K562 (cell line): ENCODE measurements at regions not wholly inside any gene's neighbourhood (a gene's known extent, or its start where the extent isn't known, plus 50 kb on each side); places are given as distances from the start of the nearest gene placed in this dataset.

Experiments
- ATAC-seq: fragments of 200-7000 bp; cut with Tn5 transposase; 3 replicates; pipeline ENCODE4 v1.9.1; 2020; ENCODE audit warnings: moderate library complexity
- BruUV-seq: library from RNA; stranded (reverse); fragments of 400-500 nt; replicated peaks from 2 replicates; lab custom pipeline; 2021; lab: Mats Ljungman, UMichigan
- CTCF ChIA-PET: fragments of 300-600 bp; formaldehyde crosslinking; extraction: SDS; loops from one replicate; lab custom pipeline; 2021; ENCODE audit warnings: low intra/inter-chr PET ratio; lab: Yijun Ruan, JAX
- POLR2A ChIA-PET: fragments of 300-600, 350-650 bp; sonication (Branson Sonifier 250); formaldehyde crosslinking; extraction: SDS; loops from one replicate; lab custom pipeline; 2021; ENCODE audit warnings: antibody characterized with exemption, inconsistent platforms; lab: Yijun Ruan, JAX
- DNase-seq, 4 experiments: peaks; one replicate each; pipeline versions ENCODE4 v3.0.0 to v3.0.0-alpha.2; 2011 to 2018; ENCODE audit warnings: low spot score in 3 of 4, mixed read lengths in 3 of 4; ENCODE audit errors: extremely low read depth in 1 of 4
- FAIRE-seq: peaks from 2 replicates; lab custom pipeline; 2011; peaks lifted over from hg19 to GRCh38; lab: Jason Lieb, UNC
- H2AFZ ChIP-seq: 2 replicates; pipeline ENCODE4 v1.6.0; 2011; ENCODE audit warnings: low read depth, low read length, control low read depth, inconsistent platforms
- H3K27ac ChIP-seq: fragments of 200-600 bp; 3 replicates; pipeline ENCODE4 v1.8.0; 2011; ENCODE audit warnings: low read depth, mild to moderate bottlenecking, control low read depth, inconsistent platforms, low read length, moderate library complexity, mixed read lengths; ENCODE audit errors: extremely low read depth
- H3K27me3 ChIP-seq, 2 experiments: fragments of 300-600 bp in 1 of 2; 2 replicates in 1 of 2; 3 replicates in 1 of 2; pipeline versions ENCODE4 v1.6.0 to v1.8.0; 2011; ENCODE audit warnings: inconsistent platforms in 2 of 2, low read length in 2 of 2, mild to moderate bottlenecking in 1 of 2, mixed read lengths in 1 of 2, moderate library complexity in 1 of 2; ENCODE audit not compliant: control insufficient read depth in 2 of 2, insufficient read depth in 2 of 2
- H3K36me3 ChIP-seq: fragments of 300-600 bp; 3 replicates; pipeline ENCODE4 v1.8.0; 2011; ENCODE audit warnings: mild to moderate bottlenecking, low read length, inconsistent platforms; ENCODE audit not compliant: control insufficient read depth, insufficient read depth
- H3K4me1 ChIP-seq, 2 experiments: fragments of 200-600 bp in 1 of 2; replicated peaks in 1 of 2; 2 replicates in 1 of 2; 3 replicates in 1 of 2; pipeline versions ENCODE4 v1.5.1 to v1.8.0; 2011; ENCODE audit warnings: inconsistent platforms in 2 of 2, low read length in 2 of 2, mild to moderate bottlenecking in 1 of 2, mixed read lengths in 1 of 2, moderate library complexity in 1 of 2; ENCODE audit not compliant: control insufficient read depth in 2 of 2, insufficient read depth in 2 of 2
- H3K4me2 ChIP-seq: 2 replicates; pipeline ENCODE4 v1.6.1; 2011; ENCODE audit warnings: low read length, control low read depth, inconsistent platforms, mixed read lengths; ENCODE audit not compliant: insufficient read depth
- H3K4me3 ChIP-seq: fragments of 200-600 bp; sonication (generic), shearing (Covaris generic); 2 replicates; pipeline ENCODE4 v1.5.1; 2016; ENCODE audit warnings: control low read depth, inconsistent platforms
- H3K79me2 ChIP-seq: fragments of 200-600 bp; 3 replicates; pipeline ENCODE4 v1.8.0; 2011; ENCODE audit warnings: low read length, inconsistent platforms; ENCODE audit not compliant: control insufficient read depth, insufficient read depth
- H3K9ac ChIP-seq, 2 experiments: 2 replicates each; pipeline versions ENCODE4 v1.6.0 to v1.6.1; 2011; ENCODE audit warnings: low read depth in 2 of 2, low read length in 2 of 2, control low read depth in 1 of 2, inconsistent platforms in 1 of 2, mild to moderate bottlenecking in 1 of 2, mixed read lengths in 1 of 2; ENCODE audit not compliant: insufficient read depth in 1 of 2
- H3K9me1 ChIP-seq: one replicate; pipeline ENCODE4 v1.6.0; 2011; ENCODE audit warnings: inconsistent platforms, mild to moderate bottlenecking, low read length, moderate library complexity; ENCODE audit not compliant: control insufficient read depth, insufficient read depth
- H3K9me3 ChIP-seq: replicated peaks from 2 replicates; pipeline ENCODE4 v1.5.1; 2011; ENCODE audit warnings: low read depth, low read length, inconsistent platforms; ENCODE audit not compliant: control insufficient read depth, insufficient read depth
- H4K20me1 ChIP-seq: replicated peaks from 2 replicates; pipeline ENCODE4 v1.6.1; 2011; ENCODE audit warnings: low read length, inconsistent platforms, mixed read lengths; ENCODE audit not compliant: control insufficient read depth, insufficient read depth
- E2F3 ChIP-seq: fragments of 250-450 bp; sonication (Bioruptor Pico); IDR thresholded peaks from 2 replicates; pipeline ENCODE4 v1.4.0; 2020; ENCODE audit warnings: mild to moderate bottlenecking
- E4F1 ChIP-seq: fragments of 250-450 bp; sonication (Bioruptor Pico); IDR thresholded peaks from 2 replicates; pipeline ENCODE4 v1.5.0; 2021; ENCODE audit warnings: mild to moderate bottlenecking, borderline replicate concordance
- HMG20A ChIP-seq: fragments of 450-650 bp; formaldehyde crosslinking; conservative IDR thresholded peaks from 2 replicates; pipeline ENCODE4 v1.4.0; 2020; ENCODE audit warnings: mild to moderate bottlenecking, mixed read lengths
- MBD2 ChIP-seq: sonication (generic); IDR thresholded peaks from 2 replicates; pipeline ENCODE4 v1.6.1; 2016; ENCODE audit warnings: low read depth, borderline replicate concordance
- PRDM10 ChIP-seq: fragments of 450-650 bp; IDR thresholded peaks from 2 replicates; pipeline ENCODE4 v1.6.1; 2018; ENCODE audit not compliant: partially characterized antibody
- SMAD1 ChIP-seq: fragments of 150-350 bp; IDR thresholded peaks from 2 replicates; pipeline ENCODE4 v1.6.1; 2014; ENCODE audit warnings: low read length, low read depth; ENCODE audit not compliant: partially characterized antibody
- SOX6 ChIP-seq: fragments of 450-650 bp; IDR thresholded peaks from 2 replicates; pipeline ENCODE4 v1.6.1; 2014; ENCODE audit warnings: mild to moderate bottlenecking
- TAF1 ChIP-seq: IDR thresholded peaks from 2 replicates; pipeline ENCODE4 v1.6.1; 2011; ENCODE audit warnings: mild to moderate bottlenecking, low read length, moderate library complexity; ENCODE audit not compliant: insufficient read depth, control insufficient read depth, severe bottlenecking; ENCODE audit errors: extremely low read depth
- WGBS: fragments of 100-300 bp; shearing (Covaris generic); methylation state at CpG from one replicate; pipeline ENCODE4 v1.1.6; 2016; ENCODE audit warnings: low coverage, mixed read lengths; ENCODE audit not compliant: insufficient coverage; ENCODE audit errors: missing lambda C conversion rate; 5-methylcytosine and 5-hydroxymethylcytosine counted together
- in situ Hi-C: fragments of 300-500 bp; cut with MboI; formaldehyde crosslinking; loops from 4 replicates; pipeline ENCODE4 v1.15.0; 2018; ENCODE audit warnings: inconsistent platforms, mixed read lengths
- intact Hi-C: fragments of 100-400 bp; cut with micrococcal nuclease; formaldehyde crosslinking; loops from 2 replicates; pipeline ENCODE4 v1.14.2; 2022

DNA sequence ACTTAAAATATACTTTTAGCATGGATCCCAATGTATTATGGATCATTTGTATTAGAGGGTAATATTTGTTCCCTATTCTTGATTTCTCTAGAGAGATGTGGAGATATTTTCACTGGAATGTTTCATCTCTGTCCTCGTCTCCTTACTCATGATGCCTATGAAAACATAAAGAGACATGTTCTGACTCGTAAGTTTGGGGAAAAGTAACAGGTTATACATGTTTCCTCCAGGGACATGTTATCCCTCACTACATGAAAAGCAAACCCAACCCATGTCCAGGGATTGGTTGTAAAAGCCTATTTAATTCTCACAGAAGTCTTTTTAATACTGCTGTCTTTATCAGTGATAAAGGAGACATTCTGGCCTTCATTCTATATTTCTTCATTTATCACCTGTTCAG, 621.4 kb downstream of the GABRG1 start:
- H3K36me3 ChIP-seq = no peaks in the 10 kb centered on the region
- no peaks in the 10 kb centered on the region for H3K4me1 ChIP-seq
- ATAC-seq (no peak), DNase-seq (no peak), FAIRE-seq (no peak)
- ChIA-PET CTCF (no interaction called here), POLR2A (no interaction called here)
- BruUV-seq = no TSS peak
- no peak overlapping the region for H3K27ac ChIP-seq
- no peaks in the 10 kb centered on the region for H3K79me2 ChIP-seq
- in situ Hi-C loops (no loop called here), intact Hi-C loops (no loop called here)
- H3K9me3 ChIP-seq = peaks cover 2% of the 10 kb centered on the region; the same call in 1 of the 2 replicates
- H3K9me1 ChIP-seq = no peaks in the 10 kb centered on the region
- no peak overlapping the region for H2AFZ ChIP-seq
- no peak overlapping the region for H3K4me2 ChIP-seq
- no peaks in the 10 kb centered on the region for H3K27me3 ChIP-seq
- no peaks in the 10 kb centered on the region for H4K20me1 ChIP-seq
- H3K4me3 ChIP-seq = no peak overlapping the region
- no peak overlapping the region for H3K9ac ChIP-seq
- WGBS = 0% methylated on average over 2 of the region's 2 CpGs
- TF ChIP-seq E2F3 (CRISPR knock-in tag) (no peak), HMG20A (CRISPR knock-in tag) (no peak), SOX6 (no peak), TAF1 (no peak), E4F1 (CRISPR knock-in tag) (no peak), PRDM10 (no peak), SMAD1 (no peak), MBD2 (no peak)
